IPS-NIHi7 (cell line): ENCODE measurements at regions not wholly inside any gene's neighbourhood (a gene's known extent, or its start where the extent isn't known, plus 50 kb on each side); places are given as distances from the start of the nearest gene placed in this dataset.
"Not testable (repeated sequence)": the region's sequence is repeated elsewhere in the genome, so short reads cannot be mapped to it uniquely, and the experiment has no call there.

Experiments used
- DNase-seq: peaks from one replicate; pipeline ENCODE4 v3.0.0; 2012; ENCODE audit warnings: mixed read lengths; ENCODE audit errors: extremely low spot score

DNA sequence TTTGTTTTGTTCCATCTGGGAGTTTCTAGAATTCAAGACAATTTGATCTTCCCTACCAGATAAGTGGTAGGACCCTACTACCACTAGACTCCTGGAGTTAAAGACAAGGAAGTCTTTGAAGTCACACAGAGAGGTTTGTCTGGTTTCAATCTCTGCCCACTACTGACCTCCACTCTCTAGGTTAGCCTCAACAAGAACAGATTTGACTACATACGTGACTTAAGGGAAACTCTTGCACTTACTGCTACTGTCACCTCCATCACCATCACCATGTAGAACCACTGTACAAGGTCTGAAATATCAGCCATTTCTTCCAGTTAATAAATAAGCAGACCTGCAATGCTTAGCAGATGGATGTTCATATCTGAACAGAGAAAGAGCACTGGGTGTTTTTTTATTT is 148.3 kb upstream of the ARHGEF26 start:
- no peak for DNase-seq

DNA sequence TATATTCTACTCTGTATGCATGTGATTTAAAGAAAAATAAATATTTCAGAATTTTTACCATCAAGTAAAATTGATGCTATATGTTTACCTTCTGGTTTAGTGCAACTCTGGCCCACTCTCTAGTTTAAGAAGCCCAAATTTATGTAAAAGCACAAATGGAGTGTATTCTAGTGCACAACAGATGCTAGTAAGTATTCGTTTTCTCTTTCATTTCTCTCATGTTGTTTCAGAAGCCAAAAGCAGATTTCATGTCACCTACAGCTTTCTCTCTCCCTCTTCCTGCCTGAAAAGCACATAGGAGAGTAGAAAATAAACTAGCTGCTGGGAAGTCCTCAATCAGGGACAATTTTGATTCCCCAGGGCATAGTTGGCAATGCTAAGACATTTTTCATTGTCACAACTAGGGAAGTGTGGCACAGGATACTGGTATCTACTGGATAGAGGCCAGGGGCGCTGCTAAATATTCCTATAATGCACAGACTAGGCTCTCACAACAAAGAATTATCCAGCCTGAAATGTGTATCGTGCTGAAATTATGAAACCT is 147.4 kb upstream of the ARHGEF26 start:
- no peak for DNase-seq

DNA sequence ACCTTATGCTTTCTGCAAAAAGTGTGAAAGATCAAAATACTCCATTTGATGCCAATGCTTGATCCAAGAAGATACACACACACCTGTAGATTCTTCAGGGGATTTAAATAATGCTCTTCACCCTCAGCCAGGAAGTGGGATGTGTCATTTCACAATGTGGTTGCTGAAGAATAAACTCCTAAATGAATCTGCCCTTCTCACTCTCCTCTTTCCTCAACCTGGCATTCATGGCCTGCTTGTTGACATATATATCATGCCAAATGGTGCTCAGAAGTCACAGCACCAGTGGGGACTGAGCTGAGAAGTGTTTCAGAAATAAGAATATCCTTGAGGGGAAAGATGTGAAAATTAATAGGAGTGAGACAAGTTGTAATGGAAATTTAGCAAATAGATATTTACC is 146.6 kb upstream of the ARHGEF26 start:
- DNase-seq = no peak

DNA sequence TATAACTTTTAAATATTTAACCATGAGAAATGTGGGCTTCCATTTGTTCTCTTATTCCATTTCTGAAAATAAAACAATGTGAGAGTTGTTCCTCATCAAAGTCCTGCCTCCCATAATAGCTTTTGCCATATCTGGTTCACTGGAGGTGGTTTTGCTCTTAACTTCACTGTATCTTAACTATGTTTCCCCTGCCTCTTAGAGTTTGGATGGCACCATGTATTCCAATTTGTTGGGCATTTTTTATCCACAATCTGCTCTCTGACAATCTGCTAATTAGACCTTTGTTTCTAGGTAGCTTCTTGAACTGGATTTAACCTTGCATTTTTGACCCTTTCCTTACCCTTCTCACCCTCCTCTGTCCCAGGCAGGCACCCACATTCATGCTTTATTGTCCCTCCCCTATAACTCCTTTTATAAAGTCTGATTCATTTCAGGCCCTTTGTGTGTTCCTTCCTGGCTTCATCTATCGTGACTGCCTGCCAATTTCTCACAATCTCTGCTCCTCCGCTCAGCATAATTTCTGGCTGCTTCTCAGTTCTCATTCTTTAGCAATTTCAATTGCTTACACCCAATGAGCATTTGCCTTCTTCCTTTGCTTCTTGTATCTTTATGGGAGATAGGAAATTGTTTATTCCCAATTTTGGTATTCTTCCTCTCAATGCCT is 144.2 kb upstream of the ARHGEF26 start:
- no peak for DNase-seq

DNA sequence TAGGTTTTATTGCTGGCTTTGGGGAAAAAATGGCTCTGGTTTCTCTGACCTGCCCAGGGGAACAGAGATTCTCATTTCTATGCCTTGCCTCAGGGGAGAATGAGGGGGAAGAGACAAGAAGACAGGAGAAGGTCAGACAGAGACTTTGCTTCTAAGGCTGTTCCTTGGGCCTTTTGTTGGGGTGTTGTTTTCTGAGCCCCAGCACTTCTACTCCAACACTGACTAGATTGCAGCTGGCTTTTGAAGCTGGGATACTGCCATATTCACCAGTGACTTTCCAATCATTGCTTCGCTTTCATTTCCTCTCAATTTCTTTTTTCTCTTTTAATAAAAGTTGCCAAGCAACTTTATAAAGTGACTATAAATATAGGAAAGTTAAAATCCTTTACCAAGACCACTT is 143.2 kb upstream of the ARHGEF26 start:
- no peak for DNase-seq

DNA sequence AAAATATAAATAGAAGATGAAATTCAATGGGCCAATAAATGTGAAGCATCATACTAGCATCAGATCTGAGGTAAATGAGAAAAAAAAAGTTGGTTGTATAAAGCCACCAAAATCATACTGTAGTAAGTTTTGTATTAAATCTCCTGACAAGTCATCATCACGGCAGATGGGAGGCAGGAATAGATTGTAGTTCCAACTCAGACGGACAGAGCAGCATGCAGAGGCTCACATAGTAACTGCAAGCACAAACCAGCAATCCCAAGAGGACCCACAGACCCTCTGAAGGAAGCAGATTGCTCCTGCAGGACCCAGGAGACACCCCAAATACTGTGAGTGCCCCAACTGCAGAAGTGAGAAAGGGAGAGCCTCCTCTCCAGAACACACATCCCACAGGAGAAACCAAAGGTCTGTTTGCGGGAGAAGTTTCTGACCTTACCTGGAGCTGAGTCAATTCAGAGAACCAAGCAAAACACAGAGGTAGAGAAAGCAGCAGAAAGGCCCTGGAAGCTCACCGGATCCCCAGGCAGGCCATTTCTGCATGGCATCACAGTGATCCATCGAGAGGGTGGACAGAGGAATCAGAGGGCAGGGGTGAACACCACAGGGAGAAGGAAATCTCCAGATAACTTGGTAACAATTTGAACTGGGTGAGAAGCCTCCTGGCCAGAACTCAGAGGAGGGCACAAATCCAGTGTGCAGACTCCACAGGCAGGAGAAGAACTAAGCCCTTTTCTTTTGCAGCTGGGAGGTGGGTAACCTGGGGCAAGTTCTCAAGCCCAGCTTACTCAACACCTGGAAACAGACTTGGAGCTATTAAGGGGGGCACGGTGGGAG is 141.6 kb upstream of the ARHGEF26 start:
- no peak for DNase-seq

DNA sequence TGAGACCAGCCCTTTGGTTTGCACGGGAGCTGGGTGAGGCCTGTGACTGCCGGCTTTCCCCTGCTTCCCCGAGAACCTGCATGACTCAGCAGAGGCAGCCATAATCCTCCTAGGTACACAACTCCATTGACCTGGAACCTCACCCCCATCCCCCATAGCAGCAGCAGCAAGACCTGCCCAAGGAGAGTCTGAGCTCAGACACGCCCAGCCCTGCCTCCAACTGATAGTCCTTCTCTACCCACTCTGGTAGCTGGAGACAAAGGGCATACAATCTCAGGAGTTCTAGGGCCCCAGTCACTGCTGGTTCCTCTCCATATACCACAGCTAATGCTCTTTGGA is 141.0 kb upstream of the ARHGEF26 start:
- DNase-seq = no peak

DNA sequence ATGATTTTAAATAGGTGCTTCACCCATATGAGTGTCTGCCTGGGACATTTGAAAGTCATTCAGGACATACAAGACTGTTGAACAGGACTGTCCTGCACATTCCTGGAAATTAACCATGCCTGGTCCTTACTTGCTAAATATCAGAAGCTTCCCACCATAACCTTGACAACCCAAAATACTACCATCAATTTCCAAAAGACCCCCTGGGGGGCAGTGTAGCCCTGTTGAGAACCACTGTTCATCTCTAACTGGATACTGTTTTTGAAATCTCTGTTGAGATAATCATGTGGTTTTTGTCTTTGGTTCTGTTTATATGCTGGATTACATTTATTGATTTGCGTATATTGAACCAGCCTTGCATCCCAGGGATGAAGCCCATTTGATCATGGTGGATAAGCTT is 123.8 kb upstream of the ARHGEF26 start:
- DNase-seq = not testable (repeated sequence)

DNA sequence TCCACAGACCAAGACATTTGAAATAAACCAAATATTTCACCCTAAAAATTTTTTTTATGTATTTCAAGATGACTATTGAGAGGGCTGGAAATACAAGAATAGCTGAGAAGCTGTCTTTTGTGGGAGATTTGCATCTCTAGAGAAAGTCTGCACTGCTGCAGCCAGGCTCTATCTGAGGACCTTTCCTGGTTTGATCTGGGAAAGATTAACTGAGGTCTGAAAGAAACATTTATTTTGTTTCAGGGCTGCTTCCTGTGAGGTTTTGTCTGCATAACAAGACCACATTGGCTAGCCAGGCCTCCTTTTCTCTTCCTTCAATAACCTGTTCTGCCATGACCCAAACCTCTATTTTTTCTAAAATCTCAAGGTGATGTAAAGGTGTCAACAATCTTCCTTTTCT is 117.5 kb upstream of the ARHGEF26 start:
- DNase-seq = no peak

DNA sequence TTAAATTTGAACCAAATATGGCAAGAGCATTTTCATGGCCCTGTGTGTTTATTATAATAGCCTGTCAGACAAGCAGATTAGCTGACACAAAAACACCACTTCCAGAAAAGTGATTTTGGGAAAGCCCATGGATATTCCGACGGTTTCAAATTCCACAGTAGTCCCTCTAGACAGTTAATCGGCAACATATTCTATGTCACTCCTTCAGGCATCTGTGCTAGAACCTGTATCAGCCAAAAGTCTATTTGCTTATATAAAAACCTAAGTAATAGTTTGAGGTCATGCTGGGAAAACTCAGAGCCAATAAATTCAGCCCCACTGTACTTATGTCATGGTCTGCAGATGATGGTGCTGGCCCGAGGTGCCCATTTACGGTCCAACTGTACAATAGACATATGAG is 110.2 kb upstream of the ARHGEF26 start:
- DNase-seq = no peak

DNA sequence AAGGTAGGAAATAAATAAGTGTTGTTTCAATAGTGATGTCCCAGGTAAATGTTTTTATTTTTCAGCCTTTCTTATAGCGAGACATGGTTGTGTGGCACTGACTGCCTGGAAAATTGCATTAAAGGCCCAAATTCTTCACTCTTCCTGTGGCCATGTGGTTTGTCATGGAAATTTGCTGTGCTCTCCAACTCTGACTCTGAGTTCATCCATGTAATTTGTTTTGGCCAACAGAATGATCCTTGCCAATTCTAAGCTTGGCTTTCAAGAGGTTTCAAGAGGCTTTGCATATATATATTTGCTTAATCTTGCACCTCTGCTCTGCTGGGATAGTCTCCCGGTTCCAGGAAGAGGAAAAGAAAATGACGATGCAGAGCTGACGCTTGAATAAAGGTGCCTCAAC is 107.5 kb upstream of the ARHGEF26 start:
- no peak for DNase-seq

DNA sequence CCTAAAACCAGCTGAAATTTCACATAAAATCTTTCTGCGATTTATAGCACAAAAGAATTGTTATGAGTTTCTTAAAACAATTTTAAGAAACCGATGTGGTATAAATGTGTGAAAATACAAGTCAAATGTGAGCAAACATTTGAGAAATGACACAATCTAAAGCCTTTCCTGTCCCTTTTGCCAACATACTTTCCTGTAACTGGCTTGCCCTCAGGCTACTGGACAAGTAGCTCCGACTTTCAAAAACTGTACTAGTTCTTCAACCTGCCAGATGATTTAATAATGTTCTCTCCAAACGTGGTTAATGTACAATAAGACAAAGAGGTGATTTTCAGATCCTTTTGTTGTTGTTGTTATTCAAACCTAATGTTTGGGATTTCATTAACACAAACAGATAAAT is 105.9 kb upstream of the ARHGEF26 start:
- DNase-seq = no peak

DNA sequence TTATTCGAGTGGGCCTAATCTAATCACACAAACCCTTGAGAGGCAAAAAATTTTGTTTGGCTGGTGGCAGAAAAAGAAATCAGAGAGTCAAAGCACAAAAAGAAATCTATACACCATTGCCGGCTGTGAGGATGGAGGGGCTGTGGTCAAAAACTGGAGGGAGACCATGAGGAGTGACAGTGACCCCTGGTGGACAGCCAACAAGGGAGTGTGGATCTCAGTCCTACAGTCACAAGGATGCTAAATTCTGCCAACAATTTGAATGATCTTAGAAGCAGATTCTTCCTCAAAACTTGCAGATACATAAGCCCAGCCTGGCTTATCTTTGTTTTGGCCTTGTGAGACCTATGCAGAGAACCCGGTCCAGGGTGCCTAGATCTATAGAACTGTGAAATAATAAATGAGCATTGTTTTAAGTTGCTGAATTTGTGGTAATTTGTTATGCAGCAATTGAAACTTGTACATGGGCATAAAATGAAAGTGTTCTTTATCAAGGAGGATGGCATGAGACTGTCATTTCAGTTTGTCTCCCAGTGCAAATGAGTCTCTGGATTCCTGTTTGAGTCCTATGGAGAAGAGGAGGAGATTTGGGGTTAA is 103.0 kb upstream of the ARHGEF26 start:
- peak; percentile 73 for DNase-seq

DNA sequence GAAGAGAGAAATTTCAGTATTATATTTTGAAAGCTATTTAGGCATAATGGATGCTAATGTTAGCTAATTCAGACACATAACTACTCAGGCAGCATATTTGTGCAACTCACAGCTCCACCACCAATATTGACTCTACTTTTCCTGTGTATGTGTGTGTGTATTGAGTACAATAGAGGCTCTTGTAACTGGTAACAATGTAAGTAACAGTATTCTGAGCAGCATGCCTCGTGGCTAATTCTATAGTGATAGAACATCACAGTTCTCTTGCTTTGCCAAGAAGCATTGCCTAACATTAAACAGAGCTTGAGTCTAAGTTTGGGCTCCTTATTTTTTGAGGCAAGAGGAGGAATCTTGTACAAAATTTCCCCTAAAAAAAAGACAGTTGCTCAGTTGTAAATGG is 98.6 kb upstream of the ARHGEF26 start:
- no peak for DNase-seq

DNA sequence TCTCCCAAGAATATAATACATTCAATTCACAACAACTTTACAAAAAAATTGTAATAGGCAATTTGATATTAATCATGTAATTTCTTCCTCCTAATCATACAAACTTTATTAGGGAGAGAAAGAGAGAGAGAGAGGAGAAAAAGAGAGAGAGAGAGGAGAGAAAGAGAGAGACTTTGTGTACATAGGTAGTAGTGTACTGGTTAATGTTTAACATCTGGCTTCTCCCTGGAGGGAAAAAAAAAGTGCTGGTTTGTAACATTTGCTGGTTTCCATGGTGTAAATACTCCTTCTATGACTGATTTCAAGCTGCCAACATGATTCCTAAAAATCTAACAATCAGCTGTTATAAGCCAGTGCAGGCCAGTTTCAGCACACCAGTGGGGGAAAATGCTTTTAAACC is 98.0 kb upstream of the ARHGEF26 start:
- no peak for DNase-seq

DNA sequence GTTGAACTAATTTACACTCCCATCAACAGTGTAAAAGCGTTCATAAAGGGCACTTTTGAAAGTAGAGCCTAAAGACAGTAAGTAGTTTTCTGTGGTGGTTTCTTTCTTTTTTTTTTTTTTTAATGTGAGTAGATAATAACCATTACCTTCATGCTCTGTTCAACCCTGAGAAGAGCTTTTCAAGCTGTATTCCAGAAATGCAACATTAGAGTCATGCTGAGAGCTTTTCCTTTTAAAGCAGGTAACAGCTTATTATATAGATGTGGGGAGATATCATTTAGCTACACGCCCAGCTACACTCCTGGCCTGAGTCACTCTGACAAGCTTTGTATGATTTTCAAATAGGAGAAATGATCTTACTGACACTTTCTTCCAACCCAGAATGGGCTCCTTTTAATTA is 96.2 kb upstream of the ARHGEF26 start:
- DNase-seq = no peak

DNA sequence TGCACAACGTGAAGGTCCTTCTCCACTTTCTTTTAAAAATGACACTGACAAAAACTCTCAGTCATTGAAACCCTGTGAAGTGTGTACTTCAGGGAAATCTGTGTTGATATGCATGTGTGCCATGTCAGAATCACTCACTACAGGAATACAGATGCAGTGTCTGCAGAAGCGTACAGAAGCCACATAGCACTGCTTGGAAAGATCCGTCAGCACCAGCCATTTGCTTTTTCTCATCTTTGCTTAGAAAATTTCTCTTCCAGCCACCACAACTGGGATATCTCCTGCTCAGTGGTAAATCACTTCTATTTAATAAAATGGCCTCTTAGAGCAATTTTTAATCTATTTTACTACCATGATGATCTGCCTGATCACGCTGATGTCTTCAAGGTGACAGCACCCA is 91.3 kb upstream of the ARHGEF26 start:
- no peak for DNase-seq

DNA sequence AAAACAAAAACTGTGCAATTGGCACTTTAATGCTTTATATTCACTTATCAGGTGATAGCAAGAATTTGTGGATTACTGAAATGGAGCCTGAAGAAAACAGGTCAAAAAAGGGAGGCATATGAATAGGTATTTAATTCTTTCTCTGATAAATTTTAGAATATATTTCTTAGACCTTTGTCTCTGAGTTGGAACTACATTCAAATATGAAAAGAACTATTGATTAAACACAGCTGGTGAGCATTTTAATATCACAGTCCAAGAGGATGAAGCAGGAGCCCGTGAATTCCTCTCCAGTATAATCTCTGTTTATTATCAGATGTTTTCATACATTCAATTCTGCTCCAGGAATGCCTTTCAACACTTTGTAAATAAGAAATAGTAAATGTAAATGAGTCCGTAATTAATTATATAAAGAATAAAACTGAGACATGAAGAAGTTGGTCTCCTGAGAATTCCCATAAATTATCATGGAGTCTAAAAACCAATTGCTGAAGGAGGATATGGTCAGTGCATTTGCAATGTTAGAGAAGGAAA is 86.3 kb upstream of the ARHGEF26 start:
- no peak for DNase-seq

DNA sequence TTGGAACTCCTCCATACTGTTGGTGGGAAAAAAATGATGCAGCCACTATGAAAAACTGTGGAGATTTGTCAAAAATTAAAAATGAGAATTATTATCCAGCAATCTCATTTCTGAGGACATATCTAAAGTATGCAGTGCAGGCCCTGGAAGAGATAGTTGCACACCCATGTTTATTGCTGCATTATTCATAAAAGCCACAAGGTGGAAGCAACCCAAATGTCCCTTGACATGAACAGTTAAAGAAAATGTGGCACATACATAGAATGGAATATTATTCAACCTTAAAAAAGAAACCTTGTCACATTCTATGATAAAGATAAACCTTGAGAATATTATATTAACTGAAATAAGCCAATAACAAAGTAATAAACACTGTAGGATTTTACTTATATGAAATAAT is 80.9 kb upstream of the ARHGEF26 start:
- DNase-seq = no peak

DNA sequence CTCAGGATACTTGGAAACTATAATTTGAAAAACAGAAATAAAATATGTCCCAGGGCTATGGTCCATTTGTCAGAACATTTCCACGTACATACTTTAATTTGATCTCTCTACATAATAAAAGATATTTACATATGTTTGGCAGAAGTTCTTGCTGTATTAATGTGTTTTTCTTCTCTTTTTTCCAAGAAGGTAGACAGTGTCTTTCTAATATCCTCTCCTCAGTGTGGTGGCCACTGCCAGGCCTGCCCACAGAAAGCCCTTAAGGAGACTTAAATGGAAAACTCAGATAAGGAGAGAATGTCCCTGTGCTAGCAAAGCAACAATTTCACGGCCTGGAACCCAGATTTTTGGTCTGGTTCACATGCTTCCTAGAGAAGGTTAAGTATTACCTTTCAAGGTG is 76.5 kb upstream of the ARHGEF26 start:
- DNase-seq = no peak

DNA sequence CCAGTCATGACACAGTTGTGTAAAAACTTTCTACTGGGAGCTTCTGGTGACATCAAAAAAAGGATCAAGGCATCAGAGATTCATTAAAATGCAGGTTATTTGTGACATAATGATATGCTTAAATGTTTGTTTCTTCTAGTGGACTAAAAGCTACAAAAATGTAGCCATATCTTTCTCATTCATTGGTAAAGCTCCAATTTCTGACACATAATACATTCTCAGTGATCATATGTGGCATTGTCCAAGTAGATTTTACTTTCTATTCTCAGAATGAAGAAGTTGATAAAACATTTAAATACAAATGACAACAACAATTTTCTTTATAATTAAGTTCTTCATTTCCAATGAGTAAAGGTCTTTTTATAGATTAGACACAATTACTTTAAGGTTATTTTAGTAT is 71.0 kb upstream of the ARHGEF26 start:
- no peak for DNase-seq

DNA sequence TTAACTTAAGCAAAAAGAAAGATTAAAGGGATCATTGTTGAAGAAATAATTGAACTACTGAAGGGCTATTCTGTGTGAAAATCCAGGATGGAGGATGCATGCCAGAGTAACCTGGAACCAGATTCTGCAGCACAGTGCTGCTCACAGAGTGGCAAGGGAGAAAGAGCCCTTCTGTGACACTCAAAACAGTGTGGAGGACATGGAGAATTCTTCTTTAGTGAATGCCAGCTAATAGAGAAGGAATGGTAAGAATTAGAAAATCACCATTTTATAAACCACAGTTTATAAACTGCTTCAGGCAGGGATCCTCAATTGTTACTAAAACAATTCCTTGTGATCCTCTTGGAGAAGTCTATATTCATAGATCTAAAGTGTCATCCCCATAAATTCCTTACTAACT is 70.4 kb upstream of the ARHGEF26 start:
- no peak for DNase-seq

DNA sequence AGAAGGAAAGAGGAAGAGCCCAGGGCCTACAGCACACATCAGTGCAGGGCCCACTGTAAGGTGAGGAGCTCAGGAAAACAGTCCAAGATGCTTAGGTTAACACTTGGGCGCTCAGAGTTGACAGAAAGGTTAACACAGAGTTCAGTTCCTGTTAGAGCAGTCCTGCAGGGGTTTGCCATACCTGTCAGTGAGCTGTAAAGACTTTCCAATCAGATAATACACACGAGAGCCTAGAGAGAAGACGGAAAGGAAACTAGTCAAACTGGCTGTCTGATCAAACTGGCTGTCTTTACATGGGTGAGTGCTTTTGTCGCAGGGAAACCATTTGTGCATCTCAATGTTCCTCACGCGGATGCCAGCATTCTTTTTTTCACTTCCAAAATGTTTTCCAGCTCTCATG is 61.4 kb upstream of the ARHGEF26 start:
- DNase-seq = no peak
